ENCODE measurements at regions not wholly inside any gene's neighbourhood (a gene's known extent, or its start where the extent isn't known, plus 50 kb on each side); places are given as distances from the start of the nearest gene placed in this dataset.

GRCh38 chr13:40375489-40376171 lies 290.8 kb downstream of the FOXO1 start:
- TF ChIP-seq CTCF (IDR thresholded peaks at IDR 0.05): no peak
- no peak for TF ChIP-seq EZH2 (IDR thresholded peaks at IDR 0.05)
- no peak for TF ChIP-seq EZH2phosphoT487 (IDR thresholded peaks at IDR 0.05)
